MM.1S (cell line): ENCODE measurements at regions not wholly inside any gene's neighbourhood (a gene's known extent, or its start where the extent isn't known, plus 50 kb on each side); places are given as distances from the start of the nearest gene placed in this dataset.

Source experiments
- DNase-seq: peaks from one replicate; pipeline ENCODE4 v3.0.0-alpha.2; 2015
- H2AFZ ChIP-seq: fragments of 300-600 bp; sonication (generic); 2 replicates; pipeline ENCODE4 v1.6.0; 2016; ENCODE audit warnings: antibody characterized with exemption, low read length
- H3F3A ChIP-seq: fragments of 300-600 bp; sonication (generic); 2 replicates; pipeline ENCODE4 v1.6.1; 2016; ENCODE audit warnings: mild to moderate bottlenecking, antibody characterized with exemption, low read length, moderate library complexity, mixed read lengths; ENCODE audit not compliant: insufficient read depth
- H3K27ac ChIP-seq: fragments of 300-600 bp; sonication (generic); 2 replicates; pipeline ENCODE4 v1.5.1; 2016; ENCODE audit warnings: mild to moderate bottlenecking, low read length
- H3K27me3 ChIP-seq: fragments of 300-600 bp; sonication (generic); replicated peaks from 2 replicates; pipeline ENCODE4 v1.6.0; 2016; ENCODE audit warnings: low read length; ENCODE audit not compliant: insufficient read depth
- H3K36me3 ChIP-seq: fragments of 300-600 bp; sonication (generic); replicated peaks from 2 replicates; pipeline ENCODE4 v1.6.1; 2016; ENCODE audit warnings: mild to moderate bottlenecking, low read length, mixed read lengths; ENCODE audit not compliant: insufficient read depth
- H3K4me1 ChIP-seq: fragments of 300-600 bp; sonication (generic); 2 replicates; pipeline ENCODE4 v1.6.1; 2016; ENCODE audit warnings: low read length, mixed read lengths
- H3K4me2 ChIP-seq: fragments of 300-600 bp; sonication (generic); 2 replicates; pipeline ENCODE4 v1.6.0; 2016; ENCODE audit warnings: low read depth, low read length
- H3K4me3 ChIP-seq: fragments of 300-600 bp; sonication (generic); 2 replicates; pipeline ENCODE4 v1.5.1; 2016; ENCODE audit warnings: low read length, mixed read lengths
- H3K79me2 ChIP-seq: fragments of 300-600 bp; sonication (generic); 2 replicates; pipeline ENCODE4 v1.6.1; 2016; ENCODE audit warnings: mixed run types, low read length, mixed read lengths
- H3K9ac ChIP-seq: fragments of 300-600 bp; sonication (generic); 2 replicates; pipeline ENCODE4 v1.6.1; 2016; ENCODE audit warnings: low read length, mixed read lengths
- H3K9me2 ChIP-seq: fragments of 300-600 bp; sonication (generic); replicated peaks from 2 replicates; pipeline ENCODE4 v1.6.1; 2016; ENCODE audit warnings: mild to moderate bottlenecking, low read length, mixed read lengths; ENCODE audit not compliant: insufficient read depth
- H3K9me3 ChIP-seq: fragments of 300-600 bp; sonication (generic); replicated peaks from 2 replicates; pipeline ENCODE4 v1.6.1; 2016; ENCODE audit warnings: mild to moderate bottlenecking, low read length, mixed read lengths; ENCODE audit not compliant: insufficient read depth
- H4K20me1 ChIP-seq: fragments of 300-600 bp; sonication (generic); 2 replicates; pipeline ENCODE4 v1.6.1; 2016; ENCODE audit warnings: mild to moderate bottlenecking, low read length, moderate library complexity, mixed read lengths; ENCODE audit not compliant: insufficient read depth
- EZH2 ChIP-seq: fragments of 300-600 bp; sonication (generic); optimal IDR thresholded peaks from 2 replicates; pipeline ENCODE3; 2017; ENCODE audit warnings: low read depth, mild to moderate bottlenecking, antibody characterized with exemption, low read length, mixed read lengths
- EZH2phosphoT487 ChIP-seq: fragments of 300-600 bp; sonication (generic); IDR thresholded peaks from 2 replicates; pipeline ENCODE4 v1.6.1; 2018; ENCODE audit warnings: antibody characterized with exemption, low read length
- TF ChIP-seq, protein P1 (sequence below): fragments of 300-600 bp; sonication (generic); IDR thresholded peaks from 2 replicates; pipeline ENCODE4 v1.5.1; 2016; ENCODE audit warnings: antibody characterized with exemption, low read length, mixed read lengths

GRCh38 chr4:24060932-24061331, 171.1 kb upstream of the PPARGC1A start:
- H3K4me2 ChIP-seq, result no peak overlapping the region
- no peak overlapping the region for H3K9ac ChIP-seq
- no peaks in the 10 kb centered on the region for H3K9me3 ChIP-seq
- no peaks in the 10 kb centered on the region for H4K20me1 ChIP-seq
- no peak overlapping the region for H2AFZ ChIP-seq
- TF ChIP-seq, protein P1, sequence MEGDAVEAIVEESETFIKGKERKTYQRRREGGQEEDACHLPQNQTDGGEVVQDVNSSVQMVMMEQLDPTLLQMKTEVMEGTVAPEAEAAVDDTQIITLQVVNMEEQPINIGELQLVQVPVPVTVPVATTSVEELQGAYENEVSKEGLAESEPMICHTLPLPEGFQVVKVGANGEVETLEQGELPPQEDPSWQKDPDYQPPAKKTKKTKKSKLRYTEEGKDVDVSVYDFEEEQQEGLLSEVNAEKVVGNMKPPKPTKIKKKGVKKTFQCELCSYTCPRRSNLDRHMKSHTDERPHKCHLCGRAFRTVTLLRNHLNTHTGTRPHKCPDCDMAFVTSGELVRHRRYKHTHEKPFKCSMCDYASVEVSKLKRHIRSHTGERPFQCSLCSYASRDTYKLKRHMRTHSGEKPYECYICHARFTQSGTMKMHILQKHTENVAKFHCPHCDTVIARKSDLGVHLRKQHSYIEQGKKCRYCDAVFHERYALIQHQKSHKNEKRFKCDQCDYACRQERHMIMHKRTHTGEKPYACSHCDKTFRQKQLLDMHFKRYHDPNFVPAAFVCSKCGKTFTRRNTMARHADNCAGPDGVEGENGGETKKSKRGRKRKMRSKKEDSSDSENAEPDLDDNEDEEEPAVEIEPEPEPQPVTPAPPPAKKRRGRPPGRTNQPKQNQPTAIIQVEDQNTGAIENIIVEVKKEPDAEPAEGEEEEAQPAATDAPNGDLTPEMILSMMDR, result no peak
- no peak for TF ChIP-seq EZH2phosphoT487
- no peak for TF ChIP-seq EZH2
- no peaks in the 10 kb centered on the region for H3K27me3 ChIP-seq
- no peaks in the 10 kb centered on the region for H3K9me2 ChIP-seq
- H3K4me1 ChIP-seq, result 0 out of 2 replicates have a peak, but pooled peaks cover 3% of the 10 kb centered on the region
- no peaks in the 10 kb centered on the region for H3K36me3 ChIP-seq
- no peak overlapping the region for H3K4me3 ChIP-seq
- no peak overlapping the region for H3K27ac ChIP-seq
- no peaks in the 10 kb centered on the region for H3K79me2 ChIP-seq
- DNase-seq, result no peak
- H3F3A ChIP-seq, result no peaks in the 10 kb centered on the region

DNA sequence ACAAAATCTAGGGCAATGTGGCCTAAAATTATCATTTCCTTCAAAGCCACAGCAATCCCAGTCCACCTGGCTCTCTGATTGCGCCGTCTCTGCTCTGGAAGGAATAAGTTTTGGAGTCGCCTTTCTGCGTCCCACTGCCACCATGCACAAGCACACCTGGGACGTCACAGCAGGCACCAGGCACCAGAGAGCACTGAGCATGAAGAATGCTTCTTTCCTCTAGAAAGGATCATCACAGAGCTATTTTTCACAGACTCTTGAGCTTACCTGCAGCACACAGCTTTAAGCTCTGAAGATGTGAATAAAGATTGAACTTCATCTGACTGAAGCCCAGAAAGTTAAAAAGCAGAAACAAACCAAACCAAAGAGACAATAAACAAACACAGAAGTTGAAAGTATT, 170.0 kb upstream of the PPARGC1A start:
- Histone ChIP-seq H3F3A (no peaks in the 10 kb centered on the region), H3K9me3 (no peaks in the 10 kb centered on the region), H4K20me1 (no peaks in the 10 kb centered on the region), H3K27ac (no peak overlapping the region), H3K36me3 (no peaks in the 10 kb centered on the region), H3K4me3 (no peak overlapping the region), H3K9ac (no peak overlapping the region), H3K79me2 (no peaks in the 10 kb centered on the region), H3K9me2 (no peaks in the 10 kb centered on the region), H3K4me2 (0 out of 2 replicates have a peak overlapping the region, but pooled peaks have one; percentile 0), H3K27me3 (no peaks in the 10 kb centered on the region), H3K4me1 (0 out of 2 replicates have a peak, but pooled peaks cover 3% of the 10 kb centered on the region), H2AFZ (peak overlapping the region; percentile 24; the same call in 1 of the 2 replicates)
- no peak for DNase-seq
- TF ChIP-seq EZH2phosphoT487, result no peak
- TF ChIP-seq, protein P1, result no peak

GRCh38 chr4:24057915-24058559, 168.2 kb upstream of the PPARGC1A start:
- Histone ChIP-seq H3K4me2 (no peak overlapping the region), H3K36me3 (no peaks in the 10 kb centered on the region), H3K9ac (no peak overlapping the region), H2AFZ (no peak overlapping the region), H3K27ac (no peak overlapping the region), H3K9me2 (no peaks in the 10 kb centered on the region), H3K79me2 (no peaks in the 10 kb centered on the region), H3F3A (no peaks in the 10 kb centered on the region), H3K4me1 (0 out of 2 replicates have a peak, but pooled peaks cover 3% of the 10 kb centered on the region), H3K4me3 (no peak overlapping the region), H4K20me1 (no peaks in the 10 kb centered on the region), H3K27me3 (no peaks in the 10 kb centered on the region), H3K9me3 (no peaks in the 10 kb centered on the region)
- TF ChIP-seq EZH2 (no peak), EZH2phosphoT487 (no peak)
- TF ChIP-seq, protein P1, result no peak
- no peak for DNase-seq
